RWPE2 (cell line): ENCODE measurements at regions not wholly inside any gene's neighbourhood (a gene's known extent, or its start where the extent isn't known, plus 50 kb on each side); places are given as distances from the start of the nearest gene placed in this dataset.
"Not testable (repeated sequence)": the region's sequence is repeated elsewhere in the genome, so short reads cannot be mapped to it uniquely, and the experiment has no call there.

Experiments
- ATAC-seq: fragments of 200-7000 bp; cut with Tn5 transposase; 3 replicates; pipeline ENCODE4 v1.9.1; 2021; ENCODE audit warnings: low read depth
- DNase-seq: peaks from one replicate; pipeline ENCODE4 v3.0.0-alpha.2; 2020; ENCODE audit warnings: low spot score
- H3K27ac ChIP-seq: fragments of 450-650 bp; 2 replicates; pipeline ENCODE4 v1.5.1; 2017; ENCODE audit warnings: mild to moderate bottlenecking; ENCODE audit not compliant: poor library complexity, severe bottlenecking
- H3K27me3 ChIP-seq: fragments of 250-450 bp; sonication (Bioruptor Pico); 2 replicates; pipeline ENCODE4 v1.5.1; 2021; ENCODE audit warnings: mild to moderate bottlenecking, moderate library complexity; ENCODE audit not compliant: insufficient read depth, poor library complexity, severe bottlenecking
- H3K36me3 ChIP-seq: fragments of 250-450 bp; sonication (Bioruptor Pico); 2 replicates; pipeline ENCODE4 v1.5.1; 2020; ENCODE audit warnings: low read depth, mild to moderate bottlenecking, moderate library complexity
- H3K4me1 ChIP-seq: fragments of 250-450 bp; sonication (Bioruptor Pico); 2 replicates; pipeline ENCODE4 v1.5.1; 2021; ENCODE audit warnings: mild to moderate bottlenecking, moderate library complexity; ENCODE audit not compliant: insufficient read depth, poor library complexity, severe bottlenecking
- H3K4me3 ChIP-seq: fragments of 250-450 bp; sonication (Bioruptor Pico); 2 replicates; pipeline ENCODE4 v1.5.1; 2021; ENCODE audit warnings: mild to moderate bottlenecking, moderate library complexity; ENCODE audit not compliant: severe bottlenecking
- H3K9me3 ChIP-seq: fragments of 250-450 bp; sonication (Bioruptor Pico); 2 replicates; pipeline ENCODE4 v1.5.1; 2021; ENCODE audit warnings: mild to moderate bottlenecking, moderate library complexity; ENCODE audit not compliant: severe bottlenecking
- TF ChIP-seq, protein P1 (sequence below): fragments of 450-650 bp; IDR thresholded peaks from one replicate; pipeline ENCODE4 v1.5.1; 2017; ENCODE audit warnings: mild to moderate bottlenecking, moderate library complexity; ENCODE audit not compliant: poor library complexity, severe bottlenecking

DNA sequence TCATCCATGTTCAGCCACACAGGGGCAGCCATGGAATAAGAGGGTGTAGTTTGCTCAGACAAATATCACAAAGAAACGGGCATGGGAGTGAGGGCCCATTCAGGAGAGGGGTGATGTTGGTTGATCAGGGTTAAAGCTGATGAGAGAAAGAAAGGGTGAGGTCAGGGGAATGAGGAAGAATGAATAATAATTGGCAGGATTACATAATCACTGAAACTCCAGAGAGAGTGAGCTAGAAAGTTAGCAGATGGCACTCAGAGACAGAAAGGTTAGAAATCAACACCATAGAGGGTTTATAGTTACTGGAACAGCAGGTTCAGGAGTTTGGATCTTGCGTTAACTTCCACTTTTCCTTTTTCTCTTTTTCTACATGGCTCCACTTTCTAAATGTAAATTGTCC, 113.9 kb downstream of the TAF11L14 start:
- no peaks in the 10 kb centered on the region for H3K27me3 ChIP-seq
- DNase-seq (no peak), ATAC-seq (no peak)
- H3K4me3 ChIP-seq = no peak overlapping the region
- no peaks in the 10 kb centered on the region for H3K9me3 ChIP-seq
- H3K27ac ChIP-seq = no peak overlapping the region
- TF ChIP-seq, protein P1, sequence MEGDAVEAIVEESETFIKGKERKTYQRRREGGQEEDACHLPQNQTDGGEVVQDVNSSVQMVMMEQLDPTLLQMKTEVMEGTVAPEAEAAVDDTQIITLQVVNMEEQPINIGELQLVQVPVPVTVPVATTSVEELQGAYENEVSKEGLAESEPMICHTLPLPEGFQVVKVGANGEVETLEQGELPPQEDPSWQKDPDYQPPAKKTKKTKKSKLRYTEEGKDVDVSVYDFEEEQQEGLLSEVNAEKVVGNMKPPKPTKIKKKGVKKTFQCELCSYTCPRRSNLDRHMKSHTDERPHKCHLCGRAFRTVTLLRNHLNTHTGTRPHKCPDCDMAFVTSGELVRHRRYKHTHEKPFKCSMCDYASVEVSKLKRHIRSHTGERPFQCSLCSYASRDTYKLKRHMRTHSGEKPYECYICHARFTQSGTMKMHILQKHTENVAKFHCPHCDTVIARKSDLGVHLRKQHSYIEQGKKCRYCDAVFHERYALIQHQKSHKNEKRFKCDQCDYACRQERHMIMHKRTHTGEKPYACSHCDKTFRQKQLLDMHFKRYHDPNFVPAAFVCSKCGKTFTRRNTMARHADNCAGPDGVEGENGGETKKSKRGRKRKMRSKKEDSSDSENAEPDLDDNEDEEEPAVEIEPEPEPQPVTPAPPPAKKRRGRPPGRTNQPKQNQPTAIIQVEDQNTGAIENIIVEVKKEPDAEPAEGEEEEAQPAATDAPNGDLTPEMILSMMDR = no peak
- no peaks in the 10 kb centered on the region for H3K4me1 ChIP-seq
- no peaks in the 10 kb centered on the region for H3K36me3 ChIP-seq

DNA sequence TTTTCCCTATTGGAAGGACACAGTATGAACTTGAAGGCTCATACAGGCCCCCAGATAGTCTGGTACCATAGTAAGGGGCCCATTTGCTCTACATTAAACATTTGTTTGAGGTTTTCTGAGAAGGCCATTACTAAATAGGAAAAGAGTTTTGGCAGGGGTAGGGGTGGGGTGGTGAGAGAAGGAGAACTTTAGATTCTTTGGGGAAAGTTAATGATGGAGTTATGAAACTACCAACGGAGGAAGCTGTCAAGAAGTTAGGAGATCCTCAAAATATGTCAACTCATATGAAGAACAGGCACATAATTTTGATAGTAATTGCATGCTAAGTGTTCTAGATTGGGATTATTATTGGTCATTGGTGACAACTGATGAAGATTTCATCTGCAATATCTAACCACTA, 114.7 kb downstream of the TAF11L14 start:
- Histone ChIP-seq H3K4me3 (no peak overlapping the region), H3K9me3 (no peaks in the 10 kb centered on the region), H3K27me3 (no peaks in the 10 kb centered on the region), H3K4me1 (no peaks in the 10 kb centered on the region), H3K27ac (no peak overlapping the region), H3K36me3 (no peaks in the 10 kb centered on the region)
- TF ChIP-seq, protein P1 = no peak
- DNase-seq (no peak), ATAC-seq (no peak)

DNA sequence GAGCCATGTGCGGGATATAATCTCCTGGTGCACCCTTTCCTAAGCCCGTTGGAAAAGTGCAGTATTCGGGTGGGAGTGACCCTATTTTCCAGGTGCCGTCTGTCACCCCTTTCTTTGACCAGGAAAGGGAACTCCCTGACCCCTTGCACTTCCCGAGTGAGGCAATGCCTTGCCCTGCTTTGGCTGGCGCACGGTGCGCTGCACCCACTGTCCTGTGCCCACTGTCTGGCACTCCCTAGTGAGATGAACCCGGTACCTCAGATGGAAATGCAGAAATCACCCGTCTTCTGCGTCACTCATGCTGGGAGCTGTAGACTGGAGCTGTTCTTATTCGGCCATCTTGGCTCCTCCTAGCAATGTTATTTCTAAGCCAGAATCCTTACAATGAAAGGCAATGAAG, 121.1 kb downstream of the TAF11L14 start:
- not testable (repeated sequence) for ATAC-seq, H3K9me3 ChIP-seq, H3K27ac ChIP-seq, DNase-seq, H3K27me3 ChIP-seq, H3K4me3 ChIP-seq, H3K4me1 ChIP-seq, H3K36me3 ChIP-seq

DNA sequence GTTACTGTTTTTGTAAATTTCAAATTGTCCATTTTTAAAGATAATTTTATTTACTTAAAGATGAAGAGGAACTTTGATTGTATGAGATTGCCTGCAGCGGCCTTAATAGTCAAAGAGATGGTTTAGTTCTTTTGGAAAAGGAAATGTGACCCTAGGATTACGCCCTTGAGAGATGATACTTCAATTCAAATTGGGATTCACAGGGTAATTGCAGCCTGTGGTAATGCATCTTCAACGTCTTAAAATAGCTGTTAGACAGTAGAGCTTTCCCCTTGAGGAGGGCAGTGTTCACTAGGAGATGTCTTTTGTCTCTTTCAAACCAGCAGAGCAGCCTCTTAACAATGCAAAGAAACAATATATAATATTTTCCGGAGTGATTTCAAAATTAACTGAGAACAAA, 127.1 kb downstream of the TAF11L14 start:
- no peak for ATAC-seq

DNA sequence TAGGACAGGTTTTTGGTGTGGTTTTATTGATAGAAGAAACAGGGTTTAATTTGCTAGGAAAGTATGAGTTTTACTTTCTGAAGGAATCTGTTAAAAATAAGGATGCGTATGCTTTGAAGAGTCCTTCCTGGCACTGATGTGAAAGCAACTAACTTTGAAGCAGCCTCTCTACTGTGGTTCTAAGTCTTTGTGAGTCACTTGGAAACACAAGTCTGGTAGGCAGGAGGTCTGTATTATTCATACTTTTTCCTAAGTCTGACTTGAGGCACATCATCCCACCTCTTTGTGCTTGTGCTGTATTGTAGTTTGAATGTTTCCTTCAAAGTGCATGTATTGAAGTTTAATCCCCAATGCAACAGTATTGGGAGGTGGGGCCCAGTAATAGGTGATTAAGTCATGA, 129.0 kb downstream of the TAF11L14 start:
- DNase-seq = no peak
- H3K4me1 ChIP-seq = no peaks in the 10 kb centered on the region
- TF ChIP-seq, protein P1 = no peak
- H3K27me3 ChIP-seq = no peaks in the 10 kb centered on the region
- H3K36me3 ChIP-seq = no peaks in the 10 kb centered on the region
- no peak overlapping the region for H3K27ac ChIP-seq
- 0 out of 3 replicates have a peak, but pooled peaks have one; percentile 27 for ATAC-seq
- H3K9me3 ChIP-seq = no peaks in the 10 kb centered on the region
- no peak overlapping the region for H3K4me3 ChIP-seq

More for the DNA sequence above, 127.1 kb downstream of the TAF11L14 start:
- no peaks in the 10 kb centered on the region for H3K36me3 ChIP-seq
- no peak for DNase-seq
- H3K4me1 ChIP-seq = no peaks in the 10 kb centered on the region
- TF ChIP-seq, protein P1 = no peak
- H3K4me3 ChIP-seq = no peak overlapping the region
- no peak overlapping the region for H3K27ac ChIP-seq
- no peaks in the 10 kb centered on the region for H3K9me3 ChIP-seq
- H3K27me3 ChIP-seq = no peaks in the 10 kb centered on the region
